HEK293 (cell line): ENCODE measurements at regions not wholly inside any gene's neighbourhood (a gene's known extent, or its start where the extent isn't known, plus 50 kb on each side); places are given as distances from the start of the nearest gene placed in this dataset.

Experiments
- CTCF ChIA-PET: fragments of 350-600 bp; formaldehyde crosslinking; extraction: SDS; loops from one replicate; lab custom pipeline; 2021; ENCODE audit warnings: antibody characterized with exemption; lab: Yijun Ruan, JAX
- POLR2A ChIA-PET: fragments of 300-600 bp; formaldehyde crosslinking; extraction: SDS; loops from one replicate; lab custom pipeline; 2020; ENCODE audit warnings: antibody characterized with exemption, inconsistent platforms; lab: Yijun Ruan, JAX
- H3K27ac ChIP-seq: fragments of 200-500 bp; sonication (Bioruptor generic); 2 replicates; pipeline ENCODE4 v1.5.1; 2014; ENCODE audit warnings: low read depth, low read length, control low read depth, inconsistent platforms; ENCODE audit errors: extremely low read depth
- H3K36me3 ChIP-seq, 2 experiments: fragments of 200-500 bp in 1 of 2; sonication (Bioruptor generic) in 1 of 2; 1 replicate in 1 of 2; 2 replicates in 1 of 2; pipeline ENCODE4 v1.5.1; 2014 to 2017; ENCODE audit warnings: inconsistent platforms in 2 of 2, low read length in 2 of 2; ENCODE audit not compliant: control insufficient read depth in 2 of 2, insufficient read depth in 1 of 2
- H3K4me1 ChIP-seq: fragments of 200-500 bp; sonication (Bioruptor generic); 2 replicates; pipeline ENCODE4 v1.5.1; 2014; ENCODE audit warnings: mild to moderate bottlenecking, low read length, inconsistent platforms; ENCODE audit not compliant: control insufficient read depth, insufficient read depth
- H3K4me3 ChIP-seq: 2 replicates; pipeline ENCODE4 v1.5.1; 2011; ENCODE audit warnings: low read depth, mild to moderate bottlenecking, control low read depth, low read length, moderate library complexity
- H3K9me3 ChIP-seq: fragments of 200-500 bp; sonication (Bioruptor generic); 2 replicates; pipeline ENCODE4 v1.5.1; 2014; ENCODE audit warnings: low read depth, low read length, inconsistent platforms; ENCODE audit not compliant: control insufficient read depth, insufficient read depth
- EGR2 ChIP-seq: fragments of 450-650 bp; formaldehyde crosslinking; IDR thresholded peaks from 2 replicates; pipeline ENCODE4 v1.5.1; 2016; ENCODE audit warnings: low read depth, missing biosample characterization, missing genetic modification characterization
- REPIN1 ChIP-seq: fragments of 450-650 bp; formaldehyde crosslinking; IDR thresholded peaks from 2 replicates; pipeline ENCODE4 v1.5.1; 2017; ENCODE audit warnings: missing biosample characterization, missing genetic modification characterization, low read depth
- SCRT1 ChIP-seq: fragments of 450-650 bp; formaldehyde crosslinking; IDR thresholded peaks from 2 replicates; pipeline ENCODE4 v1.5.1; 2016; ENCODE audit warnings: missing biosample characterization, missing genetic modification characterization, borderline replicate concordance
- WT1 ChIP-seq: fragments of 450-650 bp; formaldehyde crosslinking; IDR thresholded peaks from 2 replicates; pipeline ENCODE4 v1.5.1; 2016; ENCODE audit warnings: missing biosample characterization, missing genetic modification characterization
- ZNF155 ChIP-seq: fragments of 450-650 bp; formaldehyde crosslinking; IDR thresholded peaks from 2 replicates; pipeline ENCODE4 v1.5.1; 2016; ENCODE audit warnings: missing biosample characterization, missing genetic modification characterization
- ZNF2 ChIP-seq: fragments of 450-650 bp; formaldehyde crosslinking; IDR thresholded peaks from 2 replicates; pipeline ENCODE4 v1.5.1; 2016; ENCODE audit warnings: missing biosample characterization, missing genetic modification characterization
- ZNF211 ChIP-seq: fragments of 450-650 bp; formaldehyde crosslinking; IDR thresholded peaks from 2 replicates; pipeline ENCODE4 v1.5.1; 2016; ENCODE audit warnings: low read depth, missing biosample characterization, missing genetic modification characterization
- ZNF214 ChIP-seq: fragments of 450-650 bp; formaldehyde crosslinking; IDR thresholded peaks from 2 replicates; pipeline ENCODE4 v1.5.1; 2017; ENCODE audit warnings: missing biosample characterization, mild to moderate bottlenecking, missing genetic modification characterization, borderline replicate concordance
- ZNF521 ChIP-seq: fragments of 450-650 bp; formaldehyde crosslinking; IDR thresholded peaks from 2 replicates; pipeline ENCODE4 v1.5.1; 2017; ENCODE audit warnings: missing biosample characterization, mild to moderate bottlenecking, missing genetic modification characterization
- ZNF529 ChIP-seq: fragments of 450-650 bp; formaldehyde crosslinking; IDR thresholded peaks from 2 replicates; pipeline ENCODE4 v1.5.1; 2017; ENCODE audit warnings: missing genetic modification characterization, missing biosample characterization; ENCODE audit not compliant: insufficient replicate concordance
- ZNF747 ChIP-seq: fragments of 450-650 bp; formaldehyde crosslinking; IDR thresholded peaks from 2 replicates; pipeline ENCODE4 v1.5.1; 2016; ENCODE audit warnings: missing biosample characterization, missing genetic modification characterization
- ZNF830 ChIP-seq: fragments of 450-650 bp; IDR thresholded peaks from 2 replicates; pipeline ENCODE4 v1.5.0; 2018; ENCODE audit warnings: missing biosample characterization, missing genetic modification characterization, low read depth, mild to moderate bottlenecking, moderate library complexity
- ZNF843 ChIP-seq: fragments of 450-650 bp; formaldehyde crosslinking; IDR thresholded peaks from 2 replicates; pipeline ENCODE4 v1.5.1; 2016; ENCODE audit warnings: missing biosample characterization, missing genetic modification characterization
- TF ChIP-seq, protein P1 (sequence below): fragments of 450-650 bp; formaldehyde crosslinking; optimal IDR thresholded peaks from 2 replicates; pipeline ENCODE3; 2016; ENCODE audit warnings: missing biosample characterization, mild to moderate bottlenecking, missing genetic modification characterization
- TF ChIP-seq, protein P2 (sequence below): fragments of 450-650 bp; formaldehyde crosslinking; IDR thresholded peaks from 2 replicates; pipeline ENCODE4 v1.5.1; 2016; ENCODE audit warnings: missing biosample characterization, missing genetic modification characterization
- TF ChIP-seq, protein P3 (sequence below): fragments of 450-650 bp; formaldehyde crosslinking; IDR thresholded peaks from 2 replicates; pipeline ENCODE4 v1.5.1; 2017; ENCODE audit warnings: missing biosample characterization, missing genetic modification characterization
- TF ChIP-seq, protein P4 (sequence below): fragments of 450-650 bp; formaldehyde crosslinking; IDR thresholded peaks from 2 replicates; pipeline ENCODE4 v1.5.1; 2016; ENCODE audit warnings: missing biosample characterization, missing genetic modification characterization
- TF ChIP-seq, protein P5 (sequence below): IDR thresholded peaks from 2 replicates; pipeline ENCODE4 v1.6.1; 2011; ENCODE audit warnings: mild to moderate bottlenecking, low read depth, low read length, borderline replicate concordance
- TF ChIP-seq, protein P6 (sequence below): fragments of 450-650 bp; IDR thresholded peaks from 2 replicates; pipeline ENCODE4 v1.5.1; 2018; ENCODE audit warnings: missing biosample characterization, missing genetic modification characterization

DNA sequence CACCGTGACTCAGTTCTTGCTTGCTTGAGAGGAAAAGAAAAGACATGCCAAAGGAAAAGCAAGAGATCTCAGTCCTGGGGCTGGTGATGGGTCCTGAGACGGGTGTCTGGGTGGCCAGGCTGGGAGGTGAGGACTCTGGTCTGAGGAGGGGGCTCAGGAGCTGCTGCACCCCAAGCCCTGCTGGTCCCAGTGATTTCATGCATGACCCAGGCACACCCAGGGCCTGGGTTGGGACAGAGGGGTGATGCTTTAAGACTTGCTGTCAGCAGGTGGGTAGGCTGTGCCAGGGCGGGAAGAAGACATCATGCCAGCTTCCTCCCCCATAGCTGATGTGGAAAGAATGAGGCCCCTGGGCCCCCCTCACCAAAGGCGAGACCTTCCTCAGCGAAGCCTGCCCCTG is 65.1 kb upstream of the PMEPA1 start:
- POLR2A ChIA-PET: no interaction called here
- H3K27ac ChIP-seq: no peak overlapping the region

DNA sequence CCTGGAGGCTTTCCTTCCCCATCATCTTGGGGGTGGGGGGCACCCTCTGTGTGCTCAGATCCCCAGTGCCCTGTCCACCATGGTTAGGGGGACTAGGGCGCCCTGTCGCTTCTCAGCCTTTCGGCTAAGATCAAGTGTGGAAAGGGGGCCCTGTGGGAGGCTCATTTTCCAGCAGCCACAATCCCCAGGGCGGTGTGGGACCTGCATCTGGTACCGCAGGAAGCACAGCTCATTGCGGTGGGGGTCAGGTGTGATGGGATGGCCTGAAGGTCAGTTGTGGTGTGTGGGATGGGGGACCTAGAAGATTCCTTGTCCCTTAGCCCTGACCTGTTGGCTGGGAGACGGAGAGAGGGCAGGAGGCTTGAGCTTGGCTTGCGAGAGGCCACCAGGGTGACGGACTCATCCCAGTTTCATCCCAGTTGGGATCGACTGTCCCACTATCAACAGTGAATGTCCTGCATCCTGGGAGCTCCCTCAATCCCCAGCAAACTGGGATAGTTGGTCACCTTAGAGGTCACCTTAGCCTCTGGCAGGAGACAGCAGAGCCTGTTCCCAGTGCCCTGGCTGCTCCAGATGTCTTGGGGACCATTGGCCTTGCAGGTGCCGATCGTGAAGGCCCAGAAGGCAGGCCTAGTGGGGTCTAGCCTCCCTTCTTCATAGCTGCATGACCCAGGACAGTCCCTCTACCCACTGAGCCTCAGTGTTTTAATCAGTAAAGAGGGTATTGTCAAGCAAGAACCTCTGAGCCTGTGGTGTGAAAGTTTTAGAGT is 64.5 kb upstream of the PMEPA1 start:
- CTCF ChIA-PET: no interaction called here
- POLR2A ChIA-PET: no interaction called here
- TF ChIP-seq, protein P1, sequence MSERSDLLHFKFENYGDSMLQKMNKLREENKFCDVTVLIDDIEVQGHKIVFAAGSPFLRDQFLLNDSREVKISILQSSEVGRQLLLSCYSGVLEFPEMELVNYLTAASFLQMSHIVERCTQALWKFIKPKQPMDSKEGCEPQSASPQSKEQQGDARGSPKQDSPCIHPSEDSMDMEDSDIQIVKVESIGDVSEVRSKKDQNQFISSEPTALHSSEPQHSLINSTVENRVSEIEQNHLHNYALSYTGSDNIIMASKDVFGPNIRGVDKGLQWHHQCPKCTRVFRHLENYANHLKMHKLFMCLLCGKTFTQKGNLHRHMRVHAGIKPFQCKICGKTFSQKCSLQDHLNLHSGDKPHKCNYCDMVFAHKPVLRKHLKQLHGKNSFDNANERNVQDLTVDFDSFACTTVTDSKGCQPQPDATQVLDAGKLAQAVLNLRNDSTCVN: no peak
- TF ChIP-seq, protein P2, sequence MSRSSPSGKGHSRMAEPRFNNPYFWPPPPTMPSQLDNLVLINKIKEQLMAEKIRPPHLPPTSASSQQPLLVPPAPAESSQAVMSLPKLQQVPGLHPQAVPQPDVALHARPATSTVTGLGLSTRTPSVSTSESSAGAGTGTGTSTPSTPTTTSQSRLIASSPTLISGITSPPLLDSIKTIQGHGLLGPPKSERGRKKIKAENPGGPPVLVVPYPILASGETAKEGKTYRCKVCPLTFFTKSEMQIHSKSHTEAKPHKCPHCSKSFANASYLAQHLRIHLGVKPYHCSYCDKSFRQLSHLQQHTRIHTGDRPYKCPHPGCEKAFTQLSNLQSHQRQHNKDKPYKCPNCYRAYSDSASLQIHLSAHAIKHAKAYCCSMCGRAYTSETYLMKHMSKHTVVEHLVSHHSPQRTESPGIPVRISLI (tag by site-specific recombination): no peak
- TF ChIP-seq, protein P3, sequence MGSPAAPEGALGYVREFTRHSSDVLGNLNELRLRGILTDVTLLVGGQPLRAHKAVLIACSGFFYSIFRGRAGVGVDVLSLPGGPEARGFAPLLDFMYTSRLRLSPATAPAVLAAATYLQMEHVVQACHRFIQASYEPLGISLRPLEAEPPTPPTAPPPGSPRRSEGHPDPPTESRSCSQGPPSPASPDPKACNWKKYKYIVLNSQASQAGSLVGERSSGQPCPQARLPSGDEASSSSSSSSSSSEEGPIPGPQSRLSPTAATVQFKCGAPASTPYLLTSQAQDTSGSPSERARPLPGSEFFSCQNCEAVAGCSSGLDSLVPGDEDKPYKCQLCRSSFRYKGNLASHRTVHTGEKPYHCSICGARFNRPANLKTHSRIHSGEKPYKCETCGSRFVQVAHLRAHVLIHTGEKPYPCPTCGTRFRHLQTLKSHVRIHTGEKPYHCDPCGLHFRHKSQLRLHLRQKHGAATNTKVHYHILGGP (tag by site-specific recombination): no peak
- no peak for TF ChIP-seq ZNF521 (tag by site-specific recombination)
- TF ChIP-seq REPIN1 (tag by site-specific recombination): no peak
- no peak for TF ChIP-seq WT1 (tag by site-specific recombination)
- no peaks in the 10 kb centered on the region for H3K4me1 ChIP-seq
- no peak overlapping the region for H3K27ac ChIP-seq
- no peaks in the 10 kb centered on the region for H3K36me3 ChIP-seq
- H3K4me3 ChIP-seq: no peak overlapping the region
- no peaks in the 10 kb centered on the region for H3K9me3 ChIP-seq

More for the DNA sequence above, 65.1 kb upstream of the PMEPA1 start:
- TF ChIP-seq ZNF155 (tag by site-specific recombination): no peak
- TF ChIP-seq ZNF2: no peak
- no peak for TF ChIP-seq ZNF214
- TF ChIP-seq, protein P4, sequence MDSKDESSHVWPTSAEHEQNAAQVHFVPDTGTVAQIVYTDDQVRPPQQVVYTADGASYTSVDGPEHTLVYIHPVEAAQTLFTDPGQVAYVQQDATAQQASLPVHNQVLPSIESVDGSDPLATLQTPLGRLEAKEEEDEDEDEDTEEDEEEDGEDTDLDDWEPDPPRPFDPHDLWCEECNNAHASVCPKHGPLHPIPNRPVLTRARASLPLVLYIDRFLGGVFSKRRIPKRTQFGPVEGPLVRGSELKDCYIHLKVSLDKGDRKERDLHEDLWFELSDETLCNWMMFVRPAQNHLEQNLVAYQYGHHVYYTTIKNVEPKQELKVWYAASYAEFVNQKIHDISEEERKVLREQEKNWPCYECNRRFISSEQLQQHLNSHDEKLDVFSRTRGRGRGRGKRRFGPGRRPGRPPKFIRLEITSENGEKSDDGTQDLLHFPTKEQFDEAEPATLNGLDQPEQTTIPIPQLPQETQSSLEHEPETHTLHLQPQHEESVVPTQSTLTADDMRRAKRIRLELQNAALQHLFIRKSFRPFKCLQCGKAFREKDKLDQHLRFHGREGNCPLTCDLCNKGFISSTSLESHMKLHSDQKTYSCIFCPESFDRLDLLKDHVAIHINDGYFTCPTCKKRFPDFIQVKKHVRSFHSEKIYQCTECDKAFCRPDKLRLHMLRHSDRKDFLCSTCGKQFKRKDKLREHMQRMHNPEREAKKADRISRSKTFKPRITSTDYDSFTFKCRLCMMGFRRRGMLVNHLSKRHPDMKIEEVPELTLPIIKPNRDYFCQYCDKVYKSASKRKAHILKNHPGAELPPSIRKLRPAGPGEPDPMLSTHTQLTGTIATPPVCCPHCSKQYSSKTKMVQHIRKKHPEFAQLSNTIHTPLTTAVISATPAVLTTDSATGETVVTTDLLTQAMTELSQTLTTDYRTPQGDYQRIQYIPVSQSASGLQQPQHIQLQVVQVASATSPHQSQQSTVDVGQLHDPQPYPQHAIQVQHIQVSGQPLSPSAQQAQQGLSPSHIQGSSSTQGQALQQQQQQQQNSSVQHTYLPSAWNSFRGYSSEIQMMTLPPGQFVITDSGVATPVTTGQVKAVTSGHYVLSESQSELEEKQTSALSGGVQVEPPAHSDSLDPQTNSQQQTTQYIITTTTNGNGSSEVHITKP: no peak
- no peak for TF ChIP-seq EGR2 (tag by site-specific recombination)
- TF ChIP-seq ZNF830: no peak
- no peak for TF ChIP-seq ZNF747 (tag by site-specific recombination)
- no peak for TF ChIP-seq ZNF529
- TF ChIP-seq ZNF211 (tag by site-specific recombination): no peak
- TF ChIP-seq, protein P5, sequence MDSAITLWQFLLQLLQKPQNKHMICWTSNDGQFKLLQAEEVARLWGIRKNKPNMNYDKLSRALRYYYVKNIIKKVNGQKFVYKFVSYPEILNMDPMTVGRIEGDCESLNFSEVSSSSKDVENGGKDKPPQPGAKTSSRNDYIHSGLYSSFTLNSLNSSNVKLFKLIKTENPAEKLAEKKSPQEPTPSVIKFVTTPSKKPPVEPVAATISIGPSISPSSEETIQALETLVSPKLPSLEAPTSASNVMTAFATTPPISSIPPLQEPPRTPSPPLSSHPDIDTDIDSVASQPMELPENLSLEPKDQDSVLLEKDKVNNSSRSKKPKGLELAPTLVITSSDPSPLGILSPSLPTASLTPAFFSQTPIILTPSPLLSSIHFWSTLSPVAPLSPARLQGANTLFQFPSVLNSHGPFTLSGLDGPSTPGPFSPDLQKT: no peak
- TF ChIP-seq, protein P6, sequence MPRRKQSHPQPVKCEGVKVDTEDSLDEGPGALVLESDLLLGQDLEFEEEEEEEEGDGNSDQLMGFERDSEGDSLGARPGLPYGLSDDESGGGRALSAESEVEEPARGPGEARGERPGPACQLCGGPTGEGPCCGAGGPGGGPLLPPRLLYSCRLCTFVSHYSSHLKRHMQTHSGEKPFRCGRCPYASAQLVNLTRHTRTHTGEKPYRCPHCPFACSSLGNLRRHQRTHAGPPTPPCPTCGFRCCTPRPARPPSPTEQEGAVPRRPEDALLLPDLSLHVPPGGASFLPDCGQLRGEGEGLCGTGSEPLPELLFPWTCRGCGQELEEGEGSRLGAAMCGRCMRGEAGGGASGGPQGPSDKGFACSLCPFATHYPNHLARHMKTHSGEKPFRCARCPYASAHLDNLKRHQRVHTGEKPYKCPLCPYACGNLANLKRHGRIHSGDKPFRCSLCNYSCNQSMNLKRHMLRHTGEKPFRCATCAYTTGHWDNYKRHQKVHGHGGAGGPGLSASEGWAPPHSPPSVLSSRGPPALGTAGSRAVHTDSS: no peak
- TF ChIP-seq ZNF843 (tag by site-specific recombination): no peak
- TF ChIP-seq SCRT1: no peak
- no peaks in the 10 kb centered on the region for H3K36me3 ChIP-seq
- no peaks in the 10 kb centered on the region for H3K4me1 ChIP-seq
- no peaks in the 10 kb centered on the region for H3K9me3 ChIP-seq
- CTCF ChIA-PET: interaction anchor here (0.6 kb wide), 1 partner anchor 333 kb away, joined by 3 read pairs; no protein-coding TSS in a partner anchor
- H3K4me3 ChIP-seq: no peak overlapping the region
